NCI-H2196 (cell line): ENCODE measurements at regions not wholly inside any gene's neighbourhood (a gene's known extent, or its start where the extent isn't known, plus 50 kb on each side); places are given as distances from the start of the nearest gene placed in this dataset.
"Not testable (repeated sequence)": the region's sequence is repeated elsewhere in the genome, so short reads cannot be mapped to it uniquely, and the experiment has no call there.

Experiments
- DNase-seq: peaks from one replicate; lab custom pipeline; 2025; ENCODE audit not compliant: unreplicated experiment; lab: John Stamatoyannopoulos, UW

DNA sequence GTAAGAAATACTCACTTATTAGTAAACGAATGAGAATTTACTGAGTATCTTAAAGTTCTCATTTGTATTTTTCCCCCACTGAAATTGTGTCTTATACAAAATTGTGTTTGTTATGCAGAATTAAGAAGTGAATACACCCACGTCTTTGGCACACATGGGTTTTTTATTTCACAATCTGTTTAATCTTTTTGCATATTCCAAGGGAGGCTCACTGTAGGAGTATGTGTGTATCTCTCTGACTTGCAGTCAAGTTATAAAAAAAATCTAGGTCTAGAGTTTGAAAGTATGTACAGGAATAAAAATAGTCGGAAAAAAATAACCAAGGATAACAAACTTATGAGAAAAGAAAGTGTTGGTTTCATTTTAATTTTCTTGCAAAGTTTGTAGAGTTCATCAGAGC, 255.2 kb downstream of the PDCD6IP start:
- no peak for DNase-seq

DNA sequence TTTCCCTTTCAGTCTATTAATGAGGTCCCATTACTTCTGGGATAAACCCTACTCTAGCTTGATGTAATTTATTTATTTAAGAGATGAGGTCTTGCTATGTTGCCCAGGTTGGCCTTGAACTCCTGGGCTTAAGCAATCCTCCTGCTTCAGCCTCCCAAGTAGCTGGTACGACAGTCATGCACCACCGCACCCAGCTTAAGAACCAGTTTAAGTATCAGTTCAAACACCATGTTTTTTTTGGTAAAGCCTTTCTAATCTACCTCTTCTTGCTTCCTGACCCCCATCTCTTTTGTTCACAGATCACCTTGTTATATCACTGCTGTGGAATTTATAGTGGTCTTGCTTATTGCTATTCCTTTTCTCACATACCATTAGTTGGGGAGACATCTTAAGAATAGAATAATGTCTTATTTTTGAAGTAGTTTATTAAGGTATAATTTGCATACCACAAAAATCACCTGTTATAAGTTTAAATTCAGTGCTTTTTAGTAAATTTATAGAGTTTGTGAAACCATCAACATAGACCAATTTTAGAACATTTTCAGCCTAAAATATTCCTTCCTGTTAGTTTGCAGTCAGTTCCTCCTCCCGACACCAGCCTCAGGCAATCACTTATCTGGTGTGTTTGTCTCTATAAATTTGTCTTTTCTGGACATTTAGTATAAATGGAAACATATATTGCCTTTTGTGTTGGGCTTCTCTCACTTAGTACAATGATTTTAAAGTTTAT, 257.9 kb downstream of the PDCD6IP start:
- DNase-seq, result no peak

DNA sequence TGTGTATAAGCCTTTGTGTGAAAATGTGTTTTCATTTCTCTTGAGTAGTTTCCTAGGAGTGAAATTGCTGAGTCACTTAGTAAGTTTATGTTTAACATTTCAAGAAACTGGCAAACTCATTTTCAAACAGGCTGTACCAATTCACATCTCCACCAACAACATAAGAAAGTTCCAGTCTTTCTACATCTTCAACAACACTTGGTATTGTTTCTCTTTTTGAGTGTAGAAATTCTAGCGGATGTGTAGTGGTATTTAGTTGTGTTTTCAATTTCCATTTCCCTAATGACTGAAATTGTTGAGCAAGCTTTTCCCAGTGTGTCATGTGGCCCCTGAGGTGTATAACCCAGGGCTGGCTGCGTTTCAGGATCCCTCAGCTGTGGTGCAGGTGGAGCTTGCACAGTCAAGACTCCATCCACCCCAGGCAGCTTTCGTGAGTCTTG, 258.5 kb downstream of the PDCD6IP start:
- DNase-seq, result no peak

GRCh38 chr3:34060995-34061394, 262.6 kb downstream of the PDCD6IP start:
- not testable (repeated sequence) for DNase-seq

DNA sequence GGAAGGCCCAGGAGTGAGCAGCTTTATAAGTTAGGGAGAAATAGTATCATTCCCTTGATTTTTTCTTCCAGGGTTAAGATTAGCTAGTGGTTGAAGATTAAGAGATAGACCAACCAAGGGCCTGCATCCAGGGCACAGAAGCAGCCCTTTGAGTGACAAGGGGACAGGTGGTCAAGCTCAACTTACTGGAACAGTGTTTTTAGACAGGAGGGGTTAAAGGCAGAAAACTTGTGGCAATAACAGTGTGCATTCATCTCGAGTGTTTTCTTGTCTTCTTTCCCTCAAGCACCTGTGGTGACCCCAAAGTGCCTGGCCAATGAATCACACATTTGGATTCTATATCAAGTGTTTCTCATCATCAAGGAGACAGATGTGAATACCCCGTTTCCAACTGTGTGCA, 267.5 kb downstream of the PDCD6IP start:
- no peak for DNase-seq

DNA sequence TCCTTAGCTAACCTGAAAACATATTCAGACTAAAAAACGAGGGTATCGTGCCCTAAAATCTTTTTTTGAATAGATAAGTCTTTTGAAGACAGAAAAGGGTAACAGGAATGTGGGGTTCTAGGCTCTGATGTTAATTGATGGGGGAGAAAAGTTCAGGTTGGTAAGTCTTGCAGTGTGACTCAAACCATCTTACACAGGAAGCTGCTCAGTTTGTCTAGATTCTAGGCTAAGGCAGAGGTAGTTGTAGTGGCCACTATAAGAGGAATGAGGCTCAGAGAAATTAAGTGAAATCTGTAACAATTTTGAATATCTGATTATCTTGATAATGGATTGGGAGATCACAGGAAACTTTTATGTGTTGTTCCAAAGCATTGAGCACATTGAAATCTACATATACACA, 267.9 kb downstream of the PDCD6IP start:
- DNase-seq, result no peak

- no peak for DNase-seq
These were observed 268.6 kb downstream of the PDCD6IP start for GRCh38 chr3:34066999-34067398.

DNA sequence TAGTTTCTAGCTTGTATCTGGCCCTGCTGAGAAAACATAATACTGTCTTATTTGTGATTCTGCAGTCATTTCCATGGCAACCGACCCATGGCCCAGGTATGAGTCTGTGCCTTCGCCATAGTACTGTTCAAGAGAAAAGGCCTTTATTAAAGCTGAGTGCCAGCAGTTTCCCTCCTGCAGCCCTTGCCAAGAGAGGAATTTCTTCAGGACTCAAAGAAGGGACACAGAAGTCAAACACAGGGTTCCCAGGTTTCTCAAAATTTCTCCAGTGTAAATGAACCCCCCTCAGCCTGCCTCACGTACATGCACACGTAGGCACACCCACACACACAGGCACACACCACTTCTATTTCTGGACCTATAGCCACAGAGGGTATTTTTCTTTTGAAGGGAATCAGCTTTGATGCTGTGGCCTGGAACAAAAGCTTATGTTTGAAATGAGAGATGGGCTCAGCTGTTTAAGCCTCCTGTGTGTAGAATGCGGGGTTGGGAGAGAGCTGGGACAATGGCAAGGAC, 269.2 kb downstream of the PDCD6IP start:
- DNase-seq, result no peak

- DNase-seq, result no peak
These were observed 270.1 kb downstream of the PDCD6IP start for GRCh38 chr3:34068505-34068904.

- no peak for DNase-seq
These were observed 272.6 kb downstream of the PDCD6IP start for GRCh38 chr3:34070831-34071585.

- no peak for DNase-seq
These were observed 273.9 kb downstream of the PDCD6IP start for GRCh38 chr3:34072297-34072696.

DNA sequence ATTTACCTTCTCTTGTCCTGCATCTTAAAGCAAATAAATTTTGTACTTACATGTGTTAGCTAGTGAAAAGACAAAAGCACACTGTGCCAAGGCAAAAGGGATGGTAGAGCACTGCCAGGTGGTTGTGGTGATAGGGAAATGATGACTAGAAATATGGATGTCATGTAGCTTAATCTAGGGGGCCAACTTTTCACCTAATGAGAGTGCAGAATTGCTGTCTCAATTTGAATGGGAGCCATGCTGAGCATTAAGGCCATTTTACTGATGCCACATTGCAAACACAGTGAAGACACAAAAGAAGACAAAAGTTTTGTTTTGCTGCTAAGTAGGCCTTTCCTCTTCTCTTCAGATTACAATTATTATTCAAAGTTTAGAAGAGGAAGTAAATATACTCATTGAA, 274.7 kb downstream of the PDCD6IP start:
- no peak for DNase-seq

- no peak for DNase-seq
These were observed 275.5 kb downstream of the PDCD6IP start for GRCh38 chr3:34073961-34074360.

- no peak for DNase-seq
These were observed 277.5 kb downstream of the PDCD6IP start for GRCh38 chr3:34075975-34076374.

- no peak for DNase-seq
These were observed 279.2 kb downstream of the PDCD6IP start for GRCh38 chr3:34077417-34078195.

GRCh38 chr3:34078418-34078817, 280.0 kb downstream of the PDCD6IP start:
- no peak for DNase-seq

DNA sequence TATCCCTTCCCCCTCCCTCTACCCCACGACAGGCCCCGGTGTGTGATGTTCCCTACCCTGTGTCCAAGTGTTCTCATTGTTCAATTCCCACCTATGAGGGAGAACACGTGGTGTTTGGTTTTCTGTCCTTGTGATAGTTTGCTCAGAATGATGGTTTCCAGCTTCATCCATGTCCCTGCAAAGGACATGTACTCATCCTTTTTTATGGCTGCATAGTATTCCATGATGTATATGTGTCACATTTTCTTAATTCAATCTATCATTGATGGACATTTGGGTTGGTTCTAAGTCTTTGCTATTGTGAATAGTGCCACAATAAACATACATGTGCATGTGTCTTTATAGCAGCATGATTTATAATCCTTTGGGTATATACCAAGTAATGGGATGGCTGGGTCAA, 281.4 kb downstream of the PDCD6IP start:
- not testable (repeated sequence) for DNase-seq

- DNase-seq, result not testable (repeated sequence)
These were observed 291.9 kb downstream of the PDCD6IP start for GRCh38 chr3:34090379-34090778.

GRCh38 chr3:34090876-34091275, 292.4 kb downstream of the PDCD6IP start:
- DNase-seq, result no peak

DNA sequence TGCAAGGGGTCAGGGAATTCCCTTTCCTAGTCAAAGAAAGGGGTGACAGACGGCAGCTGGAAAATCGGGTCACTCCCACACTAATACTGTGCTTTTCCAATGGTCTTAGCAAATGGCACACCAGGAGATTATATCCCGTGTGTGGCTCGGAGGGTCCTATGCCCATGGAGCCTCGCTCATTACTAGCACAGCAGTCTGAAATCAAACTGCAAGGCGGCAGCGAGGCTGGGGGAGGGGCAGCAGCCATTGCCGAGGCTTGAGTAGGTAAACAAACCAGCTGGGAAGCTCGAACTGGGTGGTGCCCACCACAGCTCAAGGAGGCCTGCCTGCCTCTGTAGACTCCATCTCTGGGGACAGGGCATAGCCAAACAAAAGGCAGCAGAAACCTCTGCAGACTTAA, 295.9 kb downstream of the PDCD6IP start:
- not testable (repeated sequence) for DNase-seq

DNA sequence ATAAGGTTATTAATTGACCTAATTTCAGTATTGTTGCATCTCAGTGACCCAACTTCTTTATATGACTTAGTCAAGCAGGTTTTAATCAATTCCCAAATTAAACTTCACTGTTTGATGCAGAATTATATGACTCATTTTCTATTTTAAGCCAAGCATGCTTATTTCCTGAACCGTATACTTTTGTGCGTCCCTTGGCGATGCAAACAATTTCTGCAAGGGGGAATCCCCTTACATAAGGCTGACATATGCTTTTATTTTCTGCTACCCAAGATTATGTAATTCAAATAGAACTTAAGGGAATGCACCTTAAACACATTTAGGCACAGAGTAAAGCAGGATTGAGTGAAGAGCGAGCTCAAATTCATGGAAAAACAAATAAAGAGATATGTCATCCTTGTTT, 303.9 kb downstream of the PDCD6IP start:
- DNase-seq, result no peak
